HG03095 (cell line): ENCODE measurements at regions not wholly inside any gene's neighbourhood (a gene's known extent, or its start where the extent isn't known, plus 50 kb on each side); places are given as distances from the start of the nearest gene placed in this dataset.

Experiments
- ATAC-seq: cut with Tn5 transposase; IDR thresholded peaks from one replicate; pipeline ENCODE4 v1.9.1; 2021; ENCODE audit warnings: moderate library complexity; ENCODE audit not compliant: unreplicated experiment

GRCh38 chr17:69820876-69821473 lies 254.1 kb upstream of the KCNJ16 start:
- no peak for ATAC-seq

DNA sequence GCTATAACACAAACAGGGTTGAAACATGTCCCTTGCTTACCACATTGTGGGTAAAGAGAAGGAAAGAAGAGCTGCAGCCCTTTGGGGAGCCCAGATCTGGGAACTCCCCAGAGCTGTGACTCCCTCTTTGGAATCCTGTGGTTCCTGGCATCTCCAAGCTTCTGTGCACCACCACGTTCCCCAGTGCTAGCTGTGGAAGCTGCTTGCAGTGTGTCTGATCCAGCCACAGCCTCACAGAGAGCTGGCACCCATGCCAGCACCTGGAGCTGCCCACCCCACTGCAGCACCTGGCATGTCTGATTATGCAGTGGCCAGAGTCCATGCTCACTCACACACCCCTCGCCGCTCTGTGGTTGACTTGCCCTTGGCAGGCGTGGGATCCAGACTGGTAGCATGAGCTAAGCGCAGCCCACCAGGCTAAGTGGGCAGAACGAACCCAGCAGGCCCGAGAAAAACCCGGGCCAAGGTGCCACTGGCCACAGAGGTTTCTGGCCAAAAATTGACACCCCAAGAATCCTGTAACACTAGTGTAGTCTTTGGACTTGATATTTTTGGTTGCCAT lies 252.6 kb upstream of the KCNJ16 start:
- ATAC-seq: no peak

GRCh38 chr17:69828087-69828486 lies 246.9 kb upstream of the KCNJ16 start:
- ATAC-seq: no peak

DNA sequence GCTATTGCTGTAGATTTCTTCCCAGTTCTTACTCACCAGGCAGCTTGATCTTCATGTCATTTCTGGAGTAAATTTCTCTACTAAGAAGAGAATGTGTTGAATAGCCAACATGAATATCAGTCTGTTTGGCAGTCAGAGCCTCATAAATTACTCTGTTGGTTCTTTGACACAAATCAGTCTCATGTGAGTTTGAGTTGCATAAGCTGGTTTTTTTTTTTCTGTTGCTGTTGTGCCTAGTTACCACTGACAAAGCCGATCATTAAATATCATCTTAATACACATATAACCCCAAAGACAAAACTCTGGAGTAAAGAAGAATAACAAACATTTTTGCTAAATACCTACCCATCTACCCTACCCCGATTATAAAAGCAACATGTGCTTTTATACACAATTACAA lies 240.5 kb upstream of the KCNJ16 start:
- ATAC-seq: no peak

GRCh38 chr17:69851736-69852135 lies 223.3 kb upstream of the KCNJ16 start:
- ATAC-seq: no peak

GRCh38 chr17:69853541-69854224 lies 221.3 kb upstream of the KCNJ16 start:
- ATAC-seq: no peak

- ATAC-seq: no peak
Observed at GRCh38 chr17:69854225-69854780, 220.7 kb upstream of the KCNJ16 start.

DNA sequence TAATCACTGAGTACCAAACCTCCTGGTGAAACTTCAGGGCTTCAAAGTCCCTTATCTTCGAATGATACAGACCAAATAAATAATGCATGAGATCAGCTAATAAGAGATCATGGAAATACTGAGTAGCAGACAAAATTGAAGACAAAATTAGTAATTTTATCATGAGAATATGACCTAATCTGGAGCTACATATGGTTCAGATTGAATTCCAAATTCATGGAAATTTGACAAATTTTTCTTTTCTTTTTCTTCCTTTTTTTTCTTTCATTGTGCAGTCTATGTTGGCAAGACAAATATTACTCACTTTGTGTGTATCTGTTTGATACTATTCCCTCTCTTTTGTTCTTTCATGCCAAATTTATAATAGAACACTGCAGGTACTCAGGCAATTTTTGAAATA lies 218.1 kb upstream of the KCNJ16 start:
- ATAC-seq: no peak

DNA sequence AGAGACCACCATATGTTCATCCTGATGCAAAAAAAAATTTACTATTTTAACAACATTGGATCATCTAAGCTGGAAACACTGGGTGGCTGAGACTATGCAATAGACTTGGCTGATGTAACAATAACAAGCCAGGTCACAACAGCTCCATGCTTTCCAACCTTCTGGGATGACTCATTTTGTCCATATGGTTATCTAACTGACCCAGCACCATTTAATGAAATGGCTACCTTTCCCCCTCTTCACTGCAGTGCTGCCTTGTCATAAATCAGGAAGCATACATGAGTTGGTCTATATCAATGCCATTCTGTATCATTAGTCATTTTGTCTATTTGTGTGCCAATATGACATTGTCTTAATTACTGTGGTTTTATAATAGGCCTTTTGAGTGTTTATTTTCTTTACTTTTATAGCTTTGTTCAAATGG lies 217.6 kb upstream of the KCNJ16 start:
- no peak for ATAC-seq

- ATAC-seq: no peak
Observed at GRCh38 chr17:69858460-69858859, 216.6 kb upstream of the KCNJ16 start.

DNA sequence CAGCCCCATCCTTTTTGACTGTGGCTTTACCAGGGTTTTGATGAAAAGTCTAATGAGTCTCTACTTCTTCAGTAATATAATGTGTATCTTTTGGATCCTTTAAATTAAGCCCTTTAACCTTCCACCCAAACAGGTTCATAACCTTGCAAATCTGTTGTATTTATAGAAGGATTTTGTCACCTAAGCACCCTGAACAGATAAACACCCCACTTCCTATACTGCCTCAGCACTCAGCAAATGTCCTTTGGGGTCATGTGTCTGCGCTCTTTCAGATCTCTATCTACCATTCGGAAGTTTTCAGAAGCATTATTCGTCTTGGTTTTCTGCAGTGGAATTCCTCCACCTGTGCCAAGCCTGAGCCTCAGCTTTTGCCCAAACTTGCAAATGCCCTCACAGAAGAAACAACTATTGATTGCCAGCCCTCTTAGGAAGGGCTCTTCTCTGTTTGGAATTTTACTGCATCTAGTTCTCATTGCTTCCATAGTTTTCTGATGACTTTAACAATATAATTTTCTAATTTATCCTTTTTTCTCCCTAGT lies 214.8 kb upstream of the KCNJ16 start:
- no peak for ATAC-seq

GRCh38 chr17:69864462-69864861 lies 210.6 kb upstream of the KCNJ16 start:
- no peak for ATAC-seq

GRCh38 chr17:69869667-69870066 lies 205.4 kb upstream of the KCNJ16 start:
- ATAC-seq: peak; percentile 82

DNA sequence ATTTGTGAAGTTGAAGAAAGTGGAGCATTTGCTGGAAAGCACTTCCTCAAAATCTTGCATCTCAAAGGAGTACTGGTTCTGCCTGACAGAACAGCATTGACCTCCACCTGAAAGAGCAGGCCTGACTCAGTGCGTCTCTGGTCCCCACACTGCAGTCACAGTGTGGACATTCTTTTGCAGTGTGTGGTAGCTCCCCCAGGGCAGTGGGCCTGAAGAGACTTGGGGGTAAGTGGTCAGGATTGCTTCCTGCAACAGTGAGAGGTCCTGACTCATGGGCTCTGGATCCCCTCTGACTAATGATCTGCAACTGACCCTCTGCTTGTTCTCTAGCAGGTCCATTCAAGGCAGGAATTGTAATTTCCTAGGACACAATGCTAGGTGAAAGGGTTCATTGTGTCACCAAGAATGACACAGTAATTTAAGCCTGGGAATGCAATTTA lies 204.9 kb upstream of the KCNJ16 start:
- peak; percentile 78 for ATAC-seq

DNA sequence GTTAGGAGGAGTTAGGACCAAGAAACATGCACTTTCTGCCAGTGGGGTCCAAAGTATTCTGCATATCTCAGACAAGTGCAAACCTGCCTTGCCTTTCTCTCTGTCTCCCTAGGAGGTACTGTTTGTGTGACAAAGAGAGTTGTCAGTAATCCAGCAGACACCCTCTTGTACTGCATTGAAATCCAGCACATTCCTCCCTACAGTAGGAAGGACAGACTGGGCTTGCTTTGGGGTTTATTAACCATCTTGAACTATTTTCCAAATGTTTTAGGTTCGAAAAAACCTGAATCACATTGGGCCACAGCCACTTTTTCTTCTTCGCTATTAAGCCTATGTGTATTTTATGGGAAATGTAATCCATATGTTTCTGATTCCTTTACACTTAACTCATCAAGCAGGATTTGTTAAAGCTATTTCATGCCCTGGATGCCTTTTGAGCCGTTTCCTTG lies 204.2 kb upstream of the KCNJ16 start:
- ATAC-seq: no peak

DNA sequence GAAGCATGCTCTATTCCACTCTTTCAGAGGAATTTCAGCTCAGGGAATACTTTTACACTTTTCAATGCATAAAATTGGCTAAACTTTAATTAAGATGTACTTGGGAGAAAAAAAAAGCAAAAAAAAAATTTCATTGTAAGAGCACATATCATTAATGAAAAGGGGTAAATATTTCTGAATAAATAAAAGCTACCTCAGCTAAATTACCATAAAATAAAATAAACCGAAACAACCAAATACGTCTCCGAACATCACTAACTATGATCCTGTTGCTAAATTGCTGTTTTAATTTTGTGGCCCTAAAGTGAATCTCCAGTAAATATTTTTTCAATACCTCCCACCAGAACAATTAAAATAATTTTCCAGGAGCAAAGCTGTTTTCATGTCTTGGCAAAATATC lies 203.7 kb upstream of the KCNJ16 start:
- no peak for ATAC-seq

GRCh38 chr17:69872675-69873262 lies 202.3 kb upstream of the KCNJ16 start:
- no peak for ATAC-seq

- no peak for ATAC-seq
Observed at GRCh38 chr17:69874175-69874670, 200.8 kb upstream of the KCNJ16 start.

DNA sequence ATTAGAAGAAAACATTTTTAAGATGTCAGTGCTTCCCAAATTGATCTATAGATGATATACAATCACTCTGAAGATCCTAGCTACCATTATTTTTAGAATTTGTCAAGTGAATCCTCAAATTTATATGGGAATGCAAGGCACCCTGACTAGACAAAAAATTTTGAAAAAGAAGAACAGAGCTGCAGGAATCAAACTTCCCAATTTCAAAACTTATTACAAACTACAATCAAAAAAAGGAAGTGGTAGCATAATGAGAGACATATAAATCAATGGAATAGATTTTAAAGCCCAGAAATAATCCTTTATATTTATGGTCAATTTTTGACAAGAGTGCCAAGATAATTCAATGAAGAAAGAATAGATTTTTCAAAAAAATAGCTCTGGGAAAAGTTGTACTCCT lies 198.3 kb upstream of the KCNJ16 start:
- no peak for ATAC-seq

GRCh38 chr17:69878661-69879060 lies 196.4 kb upstream of the KCNJ16 start:
- ATAC-seq: no peak

- ATAC-seq: no peak
Observed at GRCh38 chr17:69879576-69879975, 195.4 kb upstream of the KCNJ16 start.
